ENCODE measurements at regions not wholly inside any gene's neighbourhood (a gene's known extent, or its start where the extent isn't known, plus 50 kb on each side); places are given as distances from the start of the nearest gene placed in this dataset.

- peak; percentile 53 for DNase-seq
Observed at GRCh38 chr5:170451747-170452365, 52.0 kb upstream of the KCNIP1 start.

- DNase-seq: no peak
Observed at GRCh38 chr5:170450061-170450669, 53.7 kb upstream of the KCNIP1 start.

GRCh38 chr5:170449232-170449631, 54.6 kb upstream of the KCNIP1 start:
- no peak for DNase-seq

GRCh38 chr5:170448221-170448620, 55.6 kb upstream of the KCNIP1 start:
- DNase-seq: no peak

- DNase-seq: no peak
Observed at GRCh38 chr5:170446365-170446764, 57.2 kb upstream of the KCNMB1 start.

- no peak for DNase-seq
Observed at GRCh38 chr5:170445936-170446335, 56.8 kb upstream of the KCNMB1 start.

- no peak for DNase-seq
Observed at GRCh38 chr5:170444969-170445505, 55.9 kb upstream of the KCNMB1 start.

- DNase-seq: no peak
Observed at GRCh38 chr5:170444181-170444580, 55.0 kb upstream of the KCNMB1 start.

- DNase-seq: no peak
Observed at GRCh38 chr5:170443624-170444023, 54.5 kb upstream of the KCNMB1 start.

GRCh38 chr5:170442921-170443320, 53.8 kb upstream of the KCNMB1 start:
- DNase-seq: no peak

- DNase-seq: no peak
Observed at GRCh38 chr5:170442391-170442790, 53.2 kb upstream of the KCNMB1 start.

GRCh38 chr5:170441393-170441784, 52.2 kb upstream of the KCNMB1 start:
- no peak for DNase-seq

GRCh38 chr5:170440771-170441392, 51.7 kb upstream of the KCNMB1 start:
- DNase-seq: no peak

GRCh38 chr5:170439944-170440269, 50.7 kb upstream of the KCNMB1 start:
- DNase-seq: no peak

- DNase-seq: no peak
Observed at GRCh38 chr5:170439223-170439943, 50.2 kb upstream of the KCNMB1 start.

All from fibroblast of skin of scalp (primary cell).